Activated CD4-positive, alpha-beta T cell treated with anti-CD3 and anti-CD28 coated beads for 48 hours (primary cell): ENCODE measurements at regions not wholly inside any gene's neighbourhood (a gene's known extent, or its start where the extent isn't known, plus 50 kb on each side); places are given as distances from the start of the nearest gene placed in this dataset.

ENCODE experiments used
- DNase-seq: peaks from one replicate; pipeline ENCODE4 v3.0.0-alpha.2; 2020

DNA sequence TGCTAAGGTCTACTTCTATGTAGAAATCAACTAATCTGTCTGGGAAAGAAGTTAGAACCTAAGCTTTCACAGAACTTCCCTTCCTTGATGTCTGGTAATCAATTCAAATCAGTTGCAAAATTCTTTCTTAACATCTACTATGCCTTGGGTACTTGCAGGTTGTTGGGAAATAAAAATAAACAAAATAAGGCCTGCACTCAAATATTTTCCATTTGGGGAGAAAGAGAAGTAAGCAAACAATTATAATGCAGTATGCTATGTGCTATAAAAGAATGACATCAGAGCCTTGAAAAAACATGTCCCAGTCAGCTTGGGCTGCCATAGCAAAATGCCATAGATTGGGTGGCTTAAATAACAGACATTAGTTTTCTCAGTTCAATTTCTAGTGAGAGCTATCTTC, 425.9 kb upstream of the DCN start:
- DNase-seq = no peak

DNA sequence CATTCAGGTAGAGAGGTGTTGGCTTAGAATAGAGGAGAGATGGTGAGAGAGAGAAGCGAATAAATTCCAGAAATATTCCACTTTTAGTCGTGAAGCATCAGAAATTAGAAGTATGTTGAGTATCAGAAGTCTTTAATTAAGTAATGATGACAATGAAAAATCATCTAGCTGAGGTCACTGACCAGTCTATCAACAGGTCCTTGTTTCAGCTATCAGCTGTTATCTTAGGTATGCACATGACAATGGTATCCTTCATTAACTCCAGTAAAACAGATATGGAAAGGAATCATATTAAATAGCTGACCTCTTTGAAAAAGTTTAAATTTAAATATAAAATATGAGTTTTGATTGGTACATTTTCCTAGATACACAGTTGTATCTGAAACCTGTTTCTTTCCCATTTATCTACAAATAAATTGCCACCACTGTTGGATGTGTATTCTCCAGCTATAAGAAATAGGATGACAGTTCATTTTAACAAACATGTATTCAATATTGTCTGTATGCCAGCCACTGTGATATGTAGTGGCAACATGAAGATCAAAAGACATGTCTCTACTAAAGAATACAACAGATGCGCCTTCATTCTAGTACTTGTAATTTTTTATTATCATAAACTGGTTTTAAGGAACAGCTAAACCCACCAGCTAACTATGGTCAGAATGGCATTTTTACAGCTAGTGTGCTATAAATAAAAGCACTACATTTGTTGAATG, 424.2 kb upstream of the DCN start:
- no peak for DNase-seq

DNA sequence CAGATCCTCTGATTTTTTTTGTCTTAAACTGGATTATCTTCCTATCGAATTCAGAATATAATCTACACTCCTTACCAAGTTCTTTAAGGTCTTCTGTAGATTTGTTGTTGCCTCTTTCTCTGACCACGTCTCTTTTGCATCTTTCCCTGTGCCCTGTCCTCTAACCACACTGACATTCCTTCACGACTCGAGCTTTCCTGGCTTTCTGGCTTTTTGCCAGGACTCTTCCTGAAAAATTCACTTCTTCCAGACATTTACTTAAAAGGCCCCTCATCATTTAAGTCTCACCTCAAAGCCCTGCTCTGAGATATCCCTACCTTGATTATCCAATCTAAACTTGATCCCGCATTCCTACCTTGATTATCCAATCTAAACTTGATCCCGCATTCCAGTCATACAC, 422.3 kb upstream of the DCN start:
- DNase-seq = no peak

DNA sequence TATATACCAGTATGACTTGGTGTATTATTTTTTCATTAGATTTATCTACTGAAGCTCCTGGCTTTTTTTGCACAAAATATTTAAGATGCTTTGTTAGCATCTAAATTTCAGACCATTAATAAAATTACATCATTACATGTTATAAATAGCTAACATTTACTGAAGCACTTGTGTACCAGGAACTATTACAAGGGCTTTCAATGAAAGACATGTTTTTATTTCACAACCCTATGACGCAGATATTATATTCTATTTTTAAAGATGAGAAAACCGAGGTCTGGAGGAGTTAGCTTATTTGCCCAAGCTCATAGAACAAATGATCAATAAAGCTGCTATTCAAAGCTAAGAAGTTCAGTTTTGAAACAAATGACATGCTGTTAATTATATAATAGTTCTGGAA, 420.4 kb upstream of the DCN start:
- DNase-seq = no peak

DNA sequence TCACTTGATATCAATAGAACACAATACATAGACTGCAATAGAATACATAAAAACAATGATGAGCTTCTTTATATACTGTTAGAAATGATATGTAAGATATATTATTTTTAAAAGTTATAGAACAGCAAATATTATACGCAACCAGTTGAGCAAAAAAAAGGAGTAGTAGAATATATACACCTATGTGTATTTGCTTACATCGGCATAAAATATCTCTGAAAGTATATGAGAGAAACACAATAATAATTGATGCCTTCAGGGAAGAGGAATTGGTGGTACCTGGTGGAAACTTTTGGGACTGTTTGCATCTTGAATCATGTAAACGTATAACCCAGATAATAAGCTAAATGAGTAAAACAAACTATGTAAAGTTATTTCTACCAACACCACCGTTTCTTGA, 418.4 kb upstream of the DCN start:
- no peak for DNase-seq

DNA sequence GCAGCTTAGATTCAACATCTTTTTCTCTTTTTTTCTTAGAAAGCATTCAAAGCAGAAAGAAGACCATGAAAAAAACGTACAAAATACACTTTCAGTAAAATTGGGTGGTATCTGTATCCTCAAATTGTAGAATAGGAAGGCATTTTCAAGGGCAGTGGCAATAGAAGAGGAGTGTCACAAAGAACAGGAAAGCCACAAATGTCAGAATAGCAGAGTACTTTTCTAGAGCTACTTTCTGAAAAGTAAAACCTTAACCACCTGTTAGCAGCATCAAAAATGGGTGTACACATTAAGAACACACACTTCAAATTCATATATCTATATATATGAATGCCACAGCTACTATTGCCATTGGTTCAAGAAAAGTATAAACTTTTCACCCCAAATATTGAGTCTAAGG, 412.1 kb upstream of the DCN start:
- no peak for DNase-seq

DNA sequence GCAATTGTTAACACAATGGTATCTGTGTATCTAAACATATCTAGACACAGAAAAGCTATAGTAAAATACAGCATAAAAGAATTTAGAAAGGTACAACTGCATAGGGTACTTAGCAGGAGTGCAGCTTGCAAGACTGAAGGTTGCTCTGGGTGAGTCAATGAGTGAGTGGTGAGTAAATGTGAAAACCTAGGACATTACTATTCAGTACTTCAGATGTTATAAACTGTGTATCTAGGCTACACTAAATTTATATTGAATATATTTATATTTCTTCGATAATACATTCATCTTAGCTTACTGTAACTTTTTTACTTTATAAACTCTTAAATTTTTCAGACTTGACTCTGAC, 409.0 kb upstream of the DCN start:
- no peak for DNase-seq

DNA sequence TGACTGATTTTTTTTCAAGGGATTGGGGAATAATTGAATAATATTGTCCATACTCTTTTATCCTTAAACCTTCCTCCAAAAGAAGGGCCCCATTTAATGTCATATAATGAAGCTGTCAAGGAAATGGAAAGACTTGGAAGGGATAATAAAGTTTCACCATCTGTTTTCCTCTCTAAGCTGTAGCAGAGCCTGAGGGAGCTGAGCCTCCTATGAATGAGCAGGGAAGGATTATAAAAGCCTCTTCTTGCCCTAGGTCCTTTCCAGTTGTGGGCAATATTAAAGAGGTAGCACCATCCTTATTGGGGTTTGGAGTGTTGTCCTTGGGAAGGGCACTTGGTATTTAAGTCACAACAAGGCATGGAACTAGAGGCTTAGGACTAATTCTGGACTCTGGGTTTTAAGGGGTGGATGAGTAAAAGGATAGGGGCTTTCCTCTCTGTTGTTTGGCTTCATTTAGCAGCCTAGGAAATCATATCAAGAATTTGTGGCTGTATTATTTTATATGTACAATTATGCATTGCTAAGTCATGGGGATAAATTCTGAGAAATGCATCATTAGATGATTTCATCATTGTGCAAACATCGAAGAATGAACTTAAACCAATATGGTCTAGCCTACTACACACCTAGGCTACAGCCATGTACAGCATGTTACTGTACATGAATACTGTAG, 408.5 kb upstream of the DCN start:
- no peak for DNase-seq

DNA sequence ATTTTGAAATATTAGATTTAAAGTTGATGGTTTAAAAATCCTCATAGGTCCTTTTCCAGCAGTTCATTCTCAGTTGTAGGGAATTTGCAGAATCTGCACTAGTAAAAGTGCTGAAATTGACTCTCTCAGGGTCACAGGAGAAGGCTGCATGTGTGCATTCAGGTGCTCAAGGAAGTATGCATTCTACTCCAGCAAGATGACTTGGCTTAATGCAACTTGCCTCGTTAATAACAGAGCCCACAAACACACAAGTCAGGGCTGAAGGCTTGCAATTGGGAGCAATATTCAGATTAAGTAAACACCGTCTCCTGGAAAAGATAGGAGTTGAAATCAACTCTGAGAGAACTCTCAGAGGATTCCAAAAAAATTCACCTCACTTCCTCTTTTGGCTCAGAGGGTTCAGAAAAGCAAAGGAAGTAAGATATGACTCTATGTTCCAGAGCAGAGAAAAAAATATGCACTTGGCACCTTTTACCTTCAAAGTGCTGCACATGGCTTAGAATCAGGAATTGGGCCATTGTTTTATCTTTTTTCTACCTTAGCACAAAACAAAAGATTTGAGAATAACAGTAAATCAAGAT, 406.3 kb upstream of the DCN start:
- DNase-seq = no peak

DNA sequence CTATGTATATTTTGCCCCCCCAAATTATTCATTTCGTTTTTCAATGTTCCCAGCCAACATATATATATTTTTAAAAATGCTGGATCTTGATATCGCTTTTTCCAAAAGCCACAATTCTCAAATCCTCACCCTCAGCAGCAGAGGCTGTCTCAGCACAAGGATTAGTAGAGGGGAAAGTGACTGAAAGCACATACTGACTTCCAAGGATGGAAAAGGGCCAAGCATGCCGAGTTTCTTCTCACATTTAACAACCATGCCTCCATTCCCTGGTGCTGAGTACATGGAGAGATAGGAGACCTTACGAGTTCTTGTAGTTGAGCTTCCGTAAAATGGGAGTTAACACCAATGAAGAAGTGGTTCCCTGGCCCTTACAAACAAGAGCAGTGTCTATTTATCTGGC, 403.4 kb upstream of the DCN start:
- no peak for DNase-seq

DNA sequence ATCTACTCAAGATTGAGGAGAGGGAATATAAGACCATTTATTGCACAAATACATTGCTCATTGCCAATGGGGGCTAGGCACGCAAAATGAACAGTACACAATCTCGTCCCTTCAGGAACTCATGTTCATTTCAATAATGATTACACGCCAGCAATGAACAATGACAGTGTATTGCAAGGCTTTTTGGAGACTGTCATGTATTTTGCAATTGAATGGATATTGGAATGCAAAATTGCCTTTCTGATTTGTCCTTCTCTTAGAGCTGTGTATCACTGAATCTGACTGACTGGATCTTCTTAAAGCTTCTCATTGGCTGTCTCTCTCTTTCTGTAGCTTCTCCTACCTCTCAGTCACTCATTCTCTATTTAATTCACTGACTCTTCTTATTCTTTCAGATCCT, 400.2 kb upstream of the DCN start:
- DNase-seq = no peak

DNA sequence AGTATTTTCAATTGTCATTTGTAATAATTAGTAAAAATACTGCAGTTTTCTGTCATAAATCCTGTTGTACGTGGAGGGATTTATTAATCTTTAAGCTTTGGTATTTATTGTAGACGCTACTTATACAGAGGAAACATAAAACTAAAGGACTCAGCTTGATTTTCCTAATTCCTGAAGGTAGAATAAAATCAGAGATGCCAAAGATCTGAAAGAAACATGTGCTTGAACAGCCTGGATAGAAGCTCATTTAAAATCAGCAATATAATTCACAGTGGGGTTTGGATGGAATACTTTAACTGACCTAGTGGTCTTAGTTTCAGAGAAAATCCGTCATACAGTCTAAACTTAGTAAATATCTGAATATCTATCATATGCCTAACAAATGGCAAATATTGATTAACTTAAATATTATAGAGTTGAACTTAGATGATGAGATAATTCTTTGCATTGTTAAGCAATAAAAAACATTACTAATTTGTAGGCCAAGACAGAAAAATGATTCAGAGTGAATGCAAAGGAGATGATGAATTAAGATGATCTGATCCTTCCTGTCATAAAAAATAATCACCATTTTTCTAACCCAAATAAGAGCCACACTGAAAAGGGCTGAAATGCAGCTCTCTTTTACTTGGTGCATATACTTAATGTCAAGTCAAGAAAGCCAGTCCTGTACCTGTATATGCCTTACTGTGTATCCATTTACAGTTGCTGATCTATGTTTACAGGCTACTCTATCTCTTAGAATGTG, 397.1 kb upstream of the DCN start:
- DNase-seq = no peak

DNA sequence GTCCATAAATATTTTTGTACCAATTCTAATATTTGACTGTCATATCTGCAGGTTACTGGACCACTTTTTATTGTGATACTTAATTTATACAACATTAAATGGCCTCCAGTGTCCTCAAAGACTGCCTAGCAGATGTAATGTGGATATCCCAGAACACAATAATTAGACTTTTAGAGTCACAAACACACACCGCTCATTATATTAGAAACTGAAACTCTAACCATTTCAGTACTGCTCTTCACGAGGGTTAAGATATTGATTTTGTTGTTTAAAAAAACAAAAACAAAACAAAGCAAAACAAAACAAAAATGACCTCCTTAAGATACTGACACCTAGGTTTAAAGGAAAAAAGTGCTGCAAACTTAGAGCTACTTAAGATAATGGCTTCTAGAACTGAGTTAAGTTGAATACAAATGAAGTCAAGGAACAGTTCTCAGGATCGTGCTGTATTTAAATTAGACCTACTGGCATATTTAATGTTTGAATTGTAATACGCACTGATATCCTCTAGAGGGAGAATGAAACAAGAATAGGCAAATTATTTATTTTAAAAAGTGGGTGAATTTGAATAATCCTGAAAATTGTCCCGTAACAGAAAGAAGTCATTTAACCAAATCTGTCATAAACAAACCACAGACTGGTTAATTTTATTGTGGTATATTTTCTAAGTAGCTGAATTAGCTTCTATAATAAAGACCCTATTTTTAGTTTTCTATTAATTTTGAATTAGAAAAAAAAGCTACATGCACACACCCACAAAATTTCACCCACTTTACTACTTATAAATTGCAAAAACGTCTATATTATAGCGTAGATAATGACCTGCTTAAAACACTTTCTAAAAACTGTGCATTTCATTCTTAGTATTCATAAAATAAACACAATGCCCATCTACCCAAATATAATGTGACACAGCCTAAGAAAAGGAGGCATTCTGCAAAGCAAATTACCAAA, 395.2 kb upstream of the DCN start:
- DNase-seq = no peak

DNA sequence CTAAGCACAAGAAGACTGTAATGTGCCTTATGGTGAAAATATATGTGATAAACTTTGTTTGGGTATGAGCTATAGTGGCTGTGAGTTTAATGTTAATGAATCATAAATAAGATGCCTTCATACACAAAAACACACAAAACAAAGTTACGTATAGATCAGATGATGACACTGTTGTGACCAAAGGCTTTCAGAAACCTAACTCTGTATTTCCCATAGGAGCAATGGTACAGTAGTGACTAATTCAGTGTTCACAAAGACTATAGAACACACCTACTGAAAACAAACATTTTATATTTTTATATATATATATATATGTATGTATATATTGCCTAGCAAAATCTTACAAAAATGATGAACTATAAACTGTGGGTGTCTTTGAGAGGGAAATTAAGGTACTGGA, 393.8 kb upstream of the DCN start:
- no peak for DNase-seq

DNA sequence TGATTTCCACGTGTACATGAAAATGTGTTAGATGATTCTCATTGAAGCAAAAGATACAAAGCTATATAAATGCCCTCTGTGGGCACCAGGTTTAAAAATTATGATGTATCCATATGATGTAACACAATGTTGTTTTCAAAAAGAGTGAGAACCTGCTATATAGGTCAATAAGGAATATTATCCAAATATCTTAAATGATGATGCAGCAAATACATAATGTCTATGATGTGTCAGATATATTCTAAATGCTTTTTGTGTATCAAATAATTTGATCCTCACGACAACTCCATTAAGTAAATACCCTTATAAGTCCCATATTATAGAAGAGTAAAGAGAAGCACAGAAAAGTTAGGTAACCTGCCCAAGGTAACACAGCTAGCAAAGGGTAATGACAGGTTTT, 393.0 kb upstream of the DCN start:
- DNase-seq = no peak

DNA sequence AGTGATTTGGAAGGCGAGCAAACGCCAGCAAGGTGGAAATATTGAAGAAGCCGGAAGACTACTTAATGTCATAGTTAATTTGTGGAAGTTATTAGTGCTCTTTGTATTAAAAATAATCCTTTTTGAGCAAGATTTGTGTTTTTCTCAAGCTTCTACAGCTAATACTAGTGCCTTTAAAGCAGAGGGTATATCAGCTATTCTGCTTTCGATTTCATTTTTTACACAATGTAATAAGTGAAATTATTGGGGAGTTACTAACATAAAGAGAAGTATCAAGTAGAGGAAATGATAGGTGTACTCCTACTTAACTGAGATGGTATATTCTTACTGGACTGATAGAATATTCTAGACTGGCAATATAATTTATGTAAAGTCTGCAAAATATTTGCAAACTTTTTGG, 392.4 kb upstream of the DCN start:
- no peak for DNase-seq

DNA sequence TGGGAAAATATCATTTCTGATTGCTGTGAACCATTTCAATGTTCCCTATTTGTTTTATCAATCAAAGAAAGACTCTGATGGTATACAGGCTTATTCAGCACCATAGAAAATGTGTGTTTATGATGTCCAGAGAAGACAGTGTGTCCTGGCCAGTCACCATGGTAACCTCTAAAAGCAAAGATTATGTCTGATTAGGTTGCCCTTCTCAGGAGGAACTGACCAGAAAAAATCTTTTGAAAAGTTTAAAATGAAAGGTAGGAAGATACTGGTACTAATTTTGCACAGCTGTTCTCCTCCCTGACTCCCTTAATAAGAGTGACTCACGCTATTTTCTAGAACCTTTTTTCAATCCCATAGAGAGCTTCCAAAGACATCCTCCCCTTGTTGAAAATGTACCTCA, 391.8 kb upstream of the DCN start:
- no peak for DNase-seq

DNA sequence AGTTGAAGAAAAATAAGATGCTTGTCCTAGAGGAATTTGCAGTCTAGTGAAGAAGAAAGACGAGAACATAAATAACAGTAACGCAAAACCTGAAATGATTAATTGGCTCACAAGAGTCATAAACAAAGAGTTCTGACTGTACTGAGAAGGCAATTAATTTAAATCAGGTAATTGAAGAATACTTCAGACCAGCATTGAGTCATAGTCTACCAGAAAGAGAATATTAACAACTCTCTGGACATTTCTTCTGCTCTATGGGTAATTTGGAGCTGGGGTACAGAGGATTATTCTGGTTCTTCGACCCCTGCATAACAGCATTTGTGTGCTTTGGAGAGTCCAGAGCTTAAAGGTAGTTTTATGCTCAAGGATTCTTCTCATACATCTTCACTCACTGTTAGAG, 390.3 kb upstream of the DCN start:
- no peak for DNase-seq

DNA sequence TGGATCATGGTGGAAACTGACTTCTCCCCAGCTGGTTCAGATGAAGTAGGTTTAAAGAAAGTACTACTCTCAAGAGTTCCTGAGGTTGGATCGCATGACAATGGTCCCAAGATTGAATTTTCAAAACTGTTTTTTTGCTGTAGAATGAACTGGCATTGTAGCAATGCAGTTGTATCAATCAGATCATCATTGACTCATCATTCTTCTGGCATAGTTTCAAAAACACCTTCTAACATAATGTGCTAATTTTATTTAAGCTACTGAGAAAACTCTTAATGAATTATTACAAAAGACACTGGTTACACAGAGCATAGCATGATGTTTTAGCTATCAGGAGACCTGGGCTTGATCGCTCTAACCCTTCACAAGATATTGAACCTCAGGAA, 384.5 kb upstream of the DCN start:
- DNase-seq = no peak

DNA sequence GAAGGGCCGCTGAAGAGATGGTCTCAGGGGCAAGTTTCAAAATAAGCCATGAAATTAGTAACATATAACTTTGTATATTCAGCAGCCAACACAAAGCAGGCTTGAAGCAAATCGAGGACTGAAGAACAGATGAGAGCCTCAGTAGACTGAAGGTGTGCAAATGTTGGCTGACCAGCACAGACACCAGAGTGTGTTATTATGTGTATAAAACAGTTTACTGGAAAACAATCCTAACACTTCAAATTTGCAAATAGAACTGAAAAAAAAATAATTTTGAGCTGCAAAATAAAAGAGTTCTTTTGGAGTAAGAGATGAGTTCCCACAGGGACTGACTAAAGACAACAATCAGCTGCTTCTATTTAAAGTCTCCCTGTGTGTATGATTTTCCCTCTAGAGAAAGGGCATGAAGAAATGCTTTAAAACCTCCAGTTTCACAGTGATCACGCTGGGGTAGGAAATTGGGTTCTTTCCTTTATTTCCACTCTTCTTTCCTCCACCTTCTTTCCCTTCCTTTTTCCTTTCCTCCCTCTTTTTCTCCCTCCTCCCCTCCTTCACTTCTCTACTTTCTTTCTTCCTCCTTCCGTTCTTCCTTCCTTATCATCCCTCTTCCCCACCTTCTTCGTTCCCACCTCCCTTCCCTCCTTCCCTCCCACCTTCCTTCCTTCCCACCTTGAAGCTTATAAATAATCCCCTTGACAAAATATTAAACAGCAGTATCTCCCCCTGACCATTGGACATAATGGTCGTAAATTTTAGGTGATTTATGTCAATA, 383.9 kb upstream of the DCN start:
- no peak for DNase-seq

DNA sequence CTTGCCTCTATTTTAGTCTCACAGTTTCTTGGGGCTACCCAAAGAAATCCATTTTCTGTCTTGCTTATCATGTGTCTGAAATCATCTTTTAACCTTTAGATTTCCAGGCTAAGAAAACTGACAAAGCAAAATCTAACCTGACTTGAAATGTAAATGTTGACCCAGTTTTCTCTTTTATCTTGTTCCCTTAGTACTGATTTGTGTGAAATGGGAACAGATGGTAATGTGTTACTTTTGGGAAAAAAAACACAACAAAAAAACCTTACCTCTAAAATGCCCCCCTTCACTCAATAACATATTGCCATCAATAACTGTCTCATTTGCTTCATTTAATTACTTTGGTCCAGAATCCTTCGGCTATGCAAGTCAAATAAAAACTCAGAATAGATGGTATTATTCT, 383.2 kb upstream of the DCN start:
- DNase-seq = no peak

DNA sequence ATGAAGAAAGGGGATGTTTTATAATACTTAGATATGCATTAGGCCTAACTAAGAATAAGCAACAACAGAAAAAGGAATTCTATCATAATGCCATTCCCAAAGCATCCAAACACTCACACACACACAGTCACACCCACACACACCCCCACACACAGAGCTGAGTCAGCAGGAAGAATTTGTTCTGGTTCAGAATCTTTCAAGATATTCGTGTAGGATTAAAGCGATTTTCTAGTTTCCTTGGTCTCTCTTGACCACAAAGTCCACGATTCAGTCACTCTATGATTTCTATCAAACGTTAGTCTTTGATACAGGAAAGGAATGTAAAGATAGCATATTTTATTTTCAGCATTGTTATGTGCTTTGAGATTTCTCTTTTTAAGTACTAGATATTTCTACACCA, 382.6 kb upstream of the DCN start:
- DNase-seq = peak; percentile 45
